ENCODE measurements at regions not wholly inside any gene's neighbourhood (a gene's known extent, or its start where the extent isn't known, plus 50 kb on each side); places are given as distances from the start of the nearest gene placed in this dataset.

GRCh38 chr12:125304029-125304428 lies 238.8 kb downstream of the AACS start:
- Histone ChIP-seq H2BK120ac (replicated peaks; ENCODE audit: low read depth, low read length) (no peak overlapping the region), H3K23me2 (ENCODE audit: low read depth, low read length) (no peaks in the 10 kb centered on the region), H3K4ac (replicated peaks; ENCODE audit: insufficient read length, low read depth, low read length) (no peak overlapping the region), H2BK15ac (ENCODE audit: low read length) (no peak overlapping the region), H3K23ac (ENCODE audit: insufficient read length) (no peak overlapping the region), H2BK12ac (ENCODE audit: low read depth, low read length) (no peak overlapping the region), H3K9ac (replicated peaks in 1 of 4; ENCODE audit: extremely low read depth in 1 of 4, low read depth in 3 of 4, low read length in 3 of 4) (no peak overlapping the region), H4K5ac (ENCODE audit: insufficient read length, low read depth, low read length) (no peak overlapping the region), H3K27me3 (replicated peaks in 1 of 4; ENCODE audit: control insufficient read depth in 3 of 4, extremely low read depth in 1 of 4, insufficient read depth in 3 of 4, low read length in 3 of 4) (no peaks in the 10 kb centered on the region), H3K4me1 (replicated peaks in 1 of 4; ENCODE audit: control insufficient read depth in 3 of 4, insufficient read depth in 4 of 4, low read length in 3 of 4) (no peaks in the 10 kb centered on the region; a peak in 1 of 7 replicates), H3K4me3 (ENCODE audit: extremely low read depth in 1 of 4, insufficient read depth in 2 of 4, low read depth in 3 of 4, low read length in 4 of 4) (no peak overlapping the region), H3K36me3 (ENCODE audit: control insufficient read depth in 2 of 4, insufficient read depth in 4 of 4, low read length in 3 of 4) (no peaks in the 10 kb centered on the region), H3K14ac (ENCODE audit: insufficient read length) (no peak overlapping the region), H3K79me2 (ENCODE audit: control insufficient read depth in 1 of 2, insufficient read depth in 2 of 2, low read length in 2 of 2) (peaks cover 0 to 17% of the 10 kb centered on the region in 2 experiments; a peak in 3 of 4 replicates), H4K8ac (ENCODE audit: extremely low read depth, insufficient read depth, low read length) (no peak overlapping the region), H3K79me1 (ENCODE audit: low read depth, low read length) (peaks cover 6% of the 10 kb centered on the region), H2BK20ac (ENCODE audit: low read length) (no peak overlapping the region), H2AFZ (ENCODE audit: low read length) (no peak overlapping the region), H3K9me3 (ENCODE audit: insufficient read depth in 2 of 2, low read depth in 1 of 2, low read length in 1 of 2) (peaks cover 0 to 2% of the 10 kb centered on the region in 2 experiments; a peak in 1 of 4 replicates), H3K56ac (replicated peaks; ENCODE audit: insufficient read length, low read depth, low read length) (no peak overlapping the region), H3K4me2 (ENCODE audit: insufficient read depth in 1 of 2, low read depth in 2 of 2, low read length in 2 of 2) (no peak overlapping the region), H4K20me1 (replicated peaks in 1 of 2; ENCODE audit: control insufficient read depth in 1 of 2, insufficient read depth in 2 of 2, low read length in 2 of 2) (peaks cover 0 to 5% of the 10 kb centered on the region in 2 experiments), H2BK5ac (ENCODE audit: low read depth, low read length) (no peak overlapping the region), H3K18ac (ENCODE audit: extremely low read depth, low read length) (no peak overlapping the region), H2AK5ac (ENCODE audit: low read depth, low read length) (no peak overlapping the region), H4K91ac (replicated peaks; ENCODE audit: insufficient read length, low read length) (no peak overlapping the region), H3K27ac (ENCODE audit: low read depth, low read length) (no peak overlapping the region)
- FAIRE-seq (no peak), DNase-seq (ENCODE audit: low read depth in 1 of 2, low spot score in 2 of 2) (no peak)
- CTCF ChIA-PET (ENCODE audit: partially characterized antibody): interaction anchor here (0.9 to 2.1 kb wide), 2 partner anchors 27 to 29 kb away, joined by 3 to 7 read pairs; no protein-coding TSS in a partner anchor
- POLR2A ChIA-PET (ENCODE audit: partially characterized antibody): no interaction called here
- 96% methylated on average over 10 of the region's 10 CpGs; no CpG with 5 or more reads in 1 of the 2 experiments for WGBS, 2 experiments (ENCODE audit: extremely low coverage in 1 of 2, insufficient coverage in 1 of 2, insufficient read length in 1 of 2, insufficient replicate concordance in 2 of 2, low coverage in 1 of 2, low lambda C conversion rate in 2 of 2, missing lambda C conversion rate in 1 of 2)
- TF ChIP-seq SUZ12 (IDR thresholded peaks at IDR 0.05; ENCODE audit: low read length) (no peak), SP2 (IDR thresholded peaks at IDR 0.05; ENCODE audit: low read length) (no peak), EZH2 (IDR thresholded peaks at IDR 0.05; ENCODE audit: low read depth, low read length, severe bottlenecking) (no peak), HDAC2 (IDR thresholded peaks at IDR 0.05; ENCODE audit: borderline replicate concordance in 1 of 2, low read depth in 2 of 2, low read length in 2 of 2) (no peak), CREB1 (IDR thresholded peaks at IDR 0.05) (no peak), TAF1 (IDR thresholded peaks at IDR 0.05; ENCODE audit: low read depth, low read length) (no peak), TAF7 (optimal IDR thresholded peaks at IDR 0.05; ENCODE audit: borderline replicate concordance, low read depth, low read length) (no peak), CTCF (IDR thresholded peaks at IDR 0.05; ENCODE audit: control extremely low read depth in 1 of 3, insufficient read depth in 1 of 3, low read depth in 1 of 3, low read length in 3 of 3) (no peak), JUND (IDR thresholded peaks at IDR 0.05; ENCODE audit: low read length) (no peak), NRF1 (IDR thresholded peaks at IDR 0.05; ENCODE audit: low read depth, low read length) (no peak), KDM4A (IDR thresholded peaks at IDR 0.05; ENCODE audit: low read depth, low read length, severe bottlenecking) (no peak)
